GM12873 (cell line): ENCODE measurements at regions not wholly inside any gene's neighbourhood (a gene's known extent, or its start where the extent isn't known, plus 50 kb on each side); places are given as distances from the start of the nearest gene placed in this dataset.

Source experiments
- TF ChIP-seq, protein P1 (sequence below): IDR thresholded peaks from 2 replicates; pipeline ENCODE4 v1.5.1; 2012; ENCODE audit warnings: low read depth, mild to moderate bottlenecking, moderate library complexity, low read length, control low read depth; ENCODE audit not compliant: insufficient read depth; ENCODE audit errors: missing control alignments

DNA sequence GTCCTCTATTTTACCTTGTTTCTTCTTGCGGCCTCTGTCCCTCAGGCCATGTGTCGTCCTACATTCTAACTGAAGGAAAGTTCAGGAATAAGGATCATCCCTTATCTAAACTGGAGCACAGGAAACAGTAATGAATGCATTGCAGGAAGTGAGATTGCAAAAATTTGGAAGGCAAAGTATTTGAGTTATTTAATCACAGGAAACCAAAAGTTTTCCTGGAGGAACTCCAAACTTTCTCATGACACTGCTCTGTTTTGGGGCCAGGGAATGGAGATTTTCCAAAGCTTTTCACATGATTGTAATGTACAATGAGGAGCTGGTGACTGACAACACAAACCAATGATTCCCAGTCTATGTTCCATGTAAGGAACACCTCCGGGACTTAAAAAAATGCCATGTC is 57.8 kb upstream of the PLSCR4 start:
- TF ChIP-seq, protein P1, sequence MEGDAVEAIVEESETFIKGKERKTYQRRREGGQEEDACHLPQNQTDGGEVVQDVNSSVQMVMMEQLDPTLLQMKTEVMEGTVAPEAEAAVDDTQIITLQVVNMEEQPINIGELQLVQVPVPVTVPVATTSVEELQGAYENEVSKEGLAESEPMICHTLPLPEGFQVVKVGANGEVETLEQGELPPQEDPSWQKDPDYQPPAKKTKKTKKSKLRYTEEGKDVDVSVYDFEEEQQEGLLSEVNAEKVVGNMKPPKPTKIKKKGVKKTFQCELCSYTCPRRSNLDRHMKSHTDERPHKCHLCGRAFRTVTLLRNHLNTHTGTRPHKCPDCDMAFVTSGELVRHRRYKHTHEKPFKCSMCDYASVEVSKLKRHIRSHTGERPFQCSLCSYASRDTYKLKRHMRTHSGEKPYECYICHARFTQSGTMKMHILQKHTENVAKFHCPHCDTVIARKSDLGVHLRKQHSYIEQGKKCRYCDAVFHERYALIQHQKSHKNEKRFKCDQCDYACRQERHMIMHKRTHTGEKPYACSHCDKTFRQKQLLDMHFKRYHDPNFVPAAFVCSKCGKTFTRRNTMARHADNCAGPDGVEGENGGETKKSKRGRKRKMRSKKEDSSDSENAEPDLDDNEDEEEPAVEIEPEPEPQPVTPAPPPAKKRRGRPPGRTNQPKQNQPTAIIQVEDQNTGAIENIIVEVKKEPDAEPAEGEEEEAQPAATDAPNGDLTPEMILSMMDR = no peak

DNA sequence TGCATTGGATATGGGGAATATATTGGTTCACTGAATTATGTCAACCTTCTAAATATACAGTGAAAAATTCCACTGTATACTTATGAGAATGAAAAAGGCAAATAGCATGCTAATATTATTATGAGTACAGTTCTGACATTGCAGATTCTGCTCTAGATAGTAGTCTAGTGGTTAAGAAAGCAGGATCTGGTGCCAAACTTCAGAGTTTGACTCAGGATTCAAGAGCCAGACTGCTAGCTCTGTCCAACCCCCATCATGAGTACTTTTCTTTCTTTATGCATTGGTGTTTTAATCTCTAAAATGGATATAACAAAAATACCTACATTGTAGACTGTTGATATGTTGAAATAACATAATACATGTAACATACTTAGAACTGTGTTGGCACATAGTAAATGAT is 57.3 kb upstream of the PLSCR4 start:
- TF ChIP-seq, protein P1 = no peak

DNA sequence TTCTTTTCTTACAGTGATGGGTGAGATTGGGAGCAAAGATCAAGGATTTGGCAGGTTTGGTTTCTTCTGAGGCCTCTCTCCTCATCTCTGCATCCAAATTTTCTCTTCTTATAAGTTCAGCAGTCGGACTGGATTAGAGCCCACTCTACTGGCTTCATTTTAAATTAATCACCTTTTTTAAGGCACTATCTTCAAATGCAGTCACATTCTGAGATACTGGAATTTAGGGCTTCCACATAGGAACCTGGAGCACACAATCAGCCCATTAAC is 56.5 kb upstream of the PLSCR4 start:
- TF ChIP-seq, protein P1 = no peak

DNA sequence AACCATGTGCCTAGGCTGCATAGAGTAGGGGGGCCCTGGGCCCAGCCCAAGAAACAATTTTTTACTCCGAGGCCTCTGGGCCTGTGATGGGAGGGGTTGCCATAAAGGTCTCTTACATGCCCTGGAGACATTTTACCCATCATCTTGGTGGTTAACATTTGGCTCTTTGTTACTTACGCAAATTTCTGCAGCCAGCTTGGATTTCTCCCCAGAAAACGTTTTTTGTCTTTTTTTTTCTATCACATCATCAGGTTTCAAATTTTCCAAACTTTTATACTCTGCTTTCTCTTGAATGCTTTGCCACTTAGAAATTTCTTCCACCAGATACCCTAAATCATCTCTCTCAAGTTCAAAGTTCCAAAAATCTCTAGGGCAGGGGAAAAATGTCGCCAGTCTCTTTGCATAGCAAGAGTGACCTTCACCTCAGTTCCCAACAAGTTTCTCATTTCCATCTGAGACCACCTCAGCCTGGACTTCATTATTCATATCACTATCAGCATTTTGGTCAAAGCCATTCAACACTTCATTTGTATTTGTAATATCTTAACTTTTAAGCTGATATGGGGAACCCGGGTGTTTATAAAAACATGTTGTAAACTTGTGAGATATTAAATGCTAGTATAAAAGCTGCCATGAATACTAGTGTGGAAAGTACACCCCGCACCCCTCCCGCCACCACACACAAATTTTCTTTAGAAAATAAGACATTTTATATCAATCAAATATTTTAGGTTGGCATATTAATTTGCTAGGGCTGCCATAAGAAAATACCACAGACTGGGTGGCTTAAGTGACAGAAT is 56.0 kb upstream of the PLSCR4 start:
- TF ChIP-seq, protein P1 = no peak

DNA sequence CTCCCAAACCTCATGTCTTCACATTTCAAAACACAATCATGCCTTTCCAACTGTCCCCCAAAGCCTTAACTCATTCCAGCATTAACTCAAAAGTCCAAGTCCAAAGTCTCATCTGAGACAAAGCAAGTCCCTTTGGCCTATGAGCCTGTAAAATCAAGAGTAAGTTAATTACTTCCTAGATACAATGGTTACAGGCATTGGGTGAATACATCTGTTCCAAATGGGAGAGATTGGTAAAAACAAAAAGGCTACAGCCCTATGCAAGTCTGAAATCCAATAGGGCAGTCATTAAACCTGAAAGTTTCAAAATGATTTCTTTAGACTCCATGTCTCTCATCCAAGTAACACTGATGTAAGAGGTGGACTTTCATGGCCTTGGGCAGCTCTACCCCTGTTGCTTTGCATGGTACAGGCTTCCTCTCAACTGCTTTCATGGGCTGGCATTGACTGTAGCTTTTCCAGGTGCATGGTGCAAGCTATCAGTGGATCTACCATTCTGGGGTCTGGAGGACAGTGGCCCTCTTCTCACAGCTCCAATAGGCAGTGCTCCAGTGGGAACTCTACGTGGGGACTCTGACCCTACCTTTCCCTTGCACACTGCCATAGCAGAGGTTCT is 55.0 kb upstream of the PLSCR4 start:
- TF ChIP-seq, protein P1 = no peak

DNA sequence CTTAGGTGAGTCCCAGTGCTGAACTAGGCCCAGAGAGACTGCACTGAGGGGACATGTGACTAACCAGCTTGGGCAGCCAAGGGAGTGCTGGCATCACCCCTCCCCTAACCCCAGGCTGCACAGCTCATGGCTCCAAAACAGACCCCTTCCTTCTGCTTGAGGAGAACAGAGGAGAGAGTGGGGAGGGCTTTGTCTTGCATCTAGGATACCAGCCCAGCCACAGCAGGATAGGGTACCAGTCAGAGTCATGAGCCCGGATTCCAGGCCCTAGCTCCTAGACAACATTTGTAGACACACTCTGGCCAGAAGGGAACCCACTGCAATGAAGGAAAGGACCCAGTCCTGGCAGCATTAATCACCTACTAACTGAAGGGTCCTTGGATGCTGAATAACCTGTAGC is 49.9 kb upstream of the PLSCR4 start:
- TF ChIP-seq, protein P1 = no peak
